HK-2 (cell line): ENCODE measurements at regions not wholly inside any gene's neighbourhood (a gene's known extent, or its start where the extent isn't known, plus 50 kb on each side); places are given as distances from the start of the nearest gene placed in this dataset.

Source experiments
- DNase-seq: peaks from one replicate; pipeline ENCODE4 v3.0.0-alpha.2; 2018; ENCODE audit not compliant: unreplicated experiment

GRCh38 chr16:7014756-7015155 lies 317.9 kb upstream of the RBFOX1 start:
- no peak for DNase-seq

GRCh38 chr16:7013990-7014389 lies 318.7 kb upstream of the RBFOX1 start:
- DNase-seq: no peak

GRCh38 chr16:7004266-7004665 lies 328.4 kb upstream of the RBFOX1 start:
- no peak for DNase-seq

- no peak for DNase-seq
These were observed 339.1 kb upstream of the RBFOX1 start for GRCh38 chr16:6993544-6993943.

GRCh38 chr16:6988846-6989245 lies 343.8 kb upstream of the RBFOX1 start:
- no peak for DNase-seq

- DNase-seq: no peak
These were observed 354.7 kb upstream of the RBFOX1 start for GRCh38 chr16:6977916-6978315.

GRCh38 chr16:6977291-6977690 lies 355.4 kb upstream of the RBFOX1 start:
- DNase-seq: no peak

- DNase-seq: no peak
These were observed 355.9 kb upstream of the RBFOX1 start for GRCh38 chr16:6976716-6977115.

- no peak for DNase-seq
These were observed 362.3 kb upstream of the RBFOX1 start for GRCh38 chr16:6970171-6970857.

GRCh38 chr16:6969594-6969993 lies 363.1 kb upstream of the RBFOX1 start:
- no peak for DNase-seq

- DNase-seq: no peak
These were observed 364.8 kb upstream of the RBFOX1 start for GRCh38 chr16:6967796-6968320.

GRCh38 chr16:6966925-6967324 lies 365.7 kb upstream of the RBFOX1 start:
- no peak for DNase-seq

GRCh38 chr16:6964679-6965078 lies 368.0 kb upstream of the RBFOX1 start:
- DNase-seq: no peak

- no peak for DNase-seq
These were observed 370.9 kb upstream of the RBFOX1 start for GRCh38 chr16:6961704-6962103.

- DNase-seq: no peak
These were observed 374.5 kb upstream of the RBFOX1 start for GRCh38 chr16:6958184-6958583.

GRCh38 chr16:6957681-6958080 lies 375.0 kb upstream of the RBFOX1 start:
- no peak for DNase-seq

- DNase-seq: no peak
These were observed 376.1 kb upstream of the RBFOX1 start for GRCh38 chr16:6956511-6956910.

GRCh38 chr16:6955303-6955702 lies 377.3 kb upstream of the RBFOX1 start:
- no peak for DNase-seq

- DNase-seq: no peak
These were observed 383.4 kb upstream of the RBFOX1 start for GRCh38 chr16:6949240-6949639.

- DNase-seq: no peak
These were observed 385.4 kb upstream of the RBFOX1 start for GRCh38 chr16:6947291-6947690.

- DNase-seq: no peak
These were observed 385.8 kb upstream of the RBFOX1 start for GRCh38 chr16:6946802-6947201.

- no peak for DNase-seq
These were observed 386.5 kb upstream of the RBFOX1 start for GRCh38 chr16:6946106-6946505.

- no peak for DNase-seq
These were observed 391.7 kb upstream of the RBFOX1 start for GRCh38 chr16:6940968-6941367.

- DNase-seq: no peak
These were observed 395.0 kb upstream of the RBFOX1 start for GRCh38 chr16:6937641-6938040.
